ENCODE measurements at regions not wholly inside any gene's neighbourhood (a gene's known extent, or its start where the extent isn't known, plus 50 kb on each side); places are given as distances from the start of the nearest gene placed in this dataset.

- TF ChIP-seq CTBP1 (IDR thresholded peaks at IDR 0.05; ENCODE audit: borderline replicate concordance) (no peak), ZNF384 (IDR thresholded peaks at IDR 0.05) (no peak), BHLHE40 (IDR thresholded peaks at IDR 0.05; ENCODE audit: borderline replicate concordance) (no peak), ARNT (IDR thresholded peaks at IDR 0.05) (no peak), FOXK2 (IDR thresholded peaks at IDR 0.05) (no peak), NFRKB (IDR thresholded peaks at IDR 0.05) (no peak), ELF4 (IDR thresholded peaks at IDR 0.05) (no peak), HDGF (IDR thresholded peaks at IDR 0.05; ENCODE audit: borderline replicate concordance) (no peak)
These were observed 210.1 kb upstream of the RIMS1 start for GRCh38 chr6:71676298-71676697.
